ENCODE measurements at regions not wholly inside any gene's neighbourhood (a gene's known extent, or its start where the extent isn't known, plus 50 kb on each side); places are given as distances from the start of the nearest gene placed in this dataset.

- H3K36me3 Mint-ChIP-seq (ENCODE audit: low read depth): no peaks in the 10 kb centered on the region; the same call in 1 of the 2 replicates
- TF ChIP-seq, protein P1, sequence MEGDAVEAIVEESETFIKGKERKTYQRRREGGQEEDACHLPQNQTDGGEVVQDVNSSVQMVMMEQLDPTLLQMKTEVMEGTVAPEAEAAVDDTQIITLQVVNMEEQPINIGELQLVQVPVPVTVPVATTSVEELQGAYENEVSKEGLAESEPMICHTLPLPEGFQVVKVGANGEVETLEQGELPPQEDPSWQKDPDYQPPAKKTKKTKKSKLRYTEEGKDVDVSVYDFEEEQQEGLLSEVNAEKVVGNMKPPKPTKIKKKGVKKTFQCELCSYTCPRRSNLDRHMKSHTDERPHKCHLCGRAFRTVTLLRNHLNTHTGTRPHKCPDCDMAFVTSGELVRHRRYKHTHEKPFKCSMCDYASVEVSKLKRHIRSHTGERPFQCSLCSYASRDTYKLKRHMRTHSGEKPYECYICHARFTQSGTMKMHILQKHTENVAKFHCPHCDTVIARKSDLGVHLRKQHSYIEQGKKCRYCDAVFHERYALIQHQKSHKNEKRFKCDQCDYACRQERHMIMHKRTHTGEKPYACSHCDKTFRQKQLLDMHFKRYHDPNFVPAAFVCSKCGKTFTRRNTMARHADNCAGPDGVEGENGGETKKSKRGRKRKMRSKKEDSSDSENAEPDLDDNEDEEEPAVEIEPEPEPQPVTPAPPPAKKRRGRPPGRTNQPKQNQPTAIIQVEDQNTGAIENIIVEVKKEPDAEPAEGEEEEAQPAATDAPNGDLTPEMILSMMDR (IDR thresholded peaks at IDR 0.05): no peak
- no peak for DNase-seq
- peaks cover 21% of the 10 kb centered on the region for H3K4me1 Mint-ChIP-seq (ENCODE audit: low read depth)
- H3K27ac Mint-ChIP-seq: no peak overlapping the region
- peaks cover 3% of the 10 kb centered on the region for H3K27me3 Mint-ChIP-seq (ENCODE audit: insufficient read depth)
- H3K4me3 Mint-ChIP-seq: no peak overlapping the region
- no peaks in the 10 kb centered on the region for H3K9me3 Mint-ChIP-seq
Observed at GRCh38 chr6:44636561-44637248, 249.2 kb downstream of the CDC5L start.

- DNase-seq: no peak
- Mint-ChIP-seq H3K27me3 (ENCODE audit: insufficient read depth) (peaks cover 3% of the 10 kb centered on the region; the same call in 1 of the 2 replicates), H3K27ac (no peak overlapping the region), H3K4me3 (no peak overlapping the region), H3K9me3 (no peaks in the 10 kb centered on the region), H3K36me3 (ENCODE audit: low read depth) (no peaks in the 10 kb centered on the region; the same call in 1 of the 2 replicates), H3K4me1 (ENCODE audit: low read depth) (peaks cover 35% of the 10 kb centered on the region)
- TF ChIP-seq, protein P1 (IDR thresholded peaks at IDR 0.05): no peak
Observed at GRCh38 chr6:44641344-44642031, 254.0 kb downstream of the CDC5L start.

- no peak for DNase-seq
- TF ChIP-seq, protein P1 (IDR thresholded peaks at IDR 0.05): no peak
- H3K36me3 Mint-ChIP-seq (ENCODE audit: low read depth): no peaks in the 10 kb centered on the region; the same call in 1 of the 2 replicates
- H3K4me3 Mint-ChIP-seq: no peak overlapping the region
- peaks cover 40% of the 10 kb centered on the region for H3K4me1 Mint-ChIP-seq (ENCODE audit: low read depth)
- no peaks in the 10 kb centered on the region for H3K27me3 Mint-ChIP-seq (ENCODE audit: insufficient read depth)
- no peaks in the 10 kb centered on the region for H3K9me3 Mint-ChIP-seq
- H3K27ac Mint-ChIP-seq: no peak overlapping the region
Observed at GRCh38 chr6:44642349-44642748, 254.8 kb downstream of the CDC5L start.

- H3K27me3 Mint-ChIP-seq (ENCODE audit: insufficient read depth): no peaks in the 10 kb centered on the region
- TF ChIP-seq, protein P1 (IDR thresholded peaks at IDR 0.05): no peak
- peaks cover 40% of the 10 kb centered on the region for H3K4me1 Mint-ChIP-seq (ENCODE audit: low read depth)
- H3K9me3 Mint-ChIP-seq: no peaks in the 10 kb centered on the region
- H3K4me3 Mint-ChIP-seq: no peak overlapping the region
- no peaks in the 10 kb centered on the region; the same call in 1 of the 2 replicates for H3K36me3 Mint-ChIP-seq (ENCODE audit: low read depth)
- peak; percentile 36 for DNase-seq
- no peak overlapping the region for H3K27ac Mint-ChIP-seq
Observed at GRCh38 chr6:44642870-44643522, 255.5 kb downstream of the CDC5L start.

GRCh38 chr6:44645276-44645675, 257.8 kb downstream of the CDC5L start:
- Mint-ChIP-seq H3K4me1 (ENCODE audit: low read depth) (peaks cover 52% of the 10 kb centered on the region), H3K36me3 (ENCODE audit: low read depth) (no peaks in the 10 kb centered on the region), H3K4me3 (no peak overlapping the region), H3K27me3 (ENCODE audit: insufficient read depth) (no peaks in the 10 kb centered on the region; the same call in 1 of the 2 replicates), H3K27ac (no peak overlapping the region), H3K9me3 (no peaks in the 10 kb centered on the region)
- TF ChIP-seq, protein P1 (IDR thresholded peaks at IDR 0.05): peak; percentile 26; the same call in 1 of the 2 replicates
- DNase-seq: no peak
